ENCODE measurements at regions not wholly inside any gene's neighbourhood (a gene's known extent, or its start where the extent isn't known, plus 50 kb on each side); places are given as distances from the start of the nearest gene placed in this dataset.

GRCh38 chr7:46450886-46451285 is 529.8 kb upstream of the IGFBP3 start:
- H3K4me3 ChIP-seq = no peak overlapping the region
- H3K27me3 ChIP-seq (replicated peaks in 1 of 2; ENCODE audit: control insufficient read depth in 2 of 2, insufficient read depth in 2 of 2, low read length in 1 of 2) = no peaks in the 10 kb centered on the region
- no TSS peak for BruUV-seq (replicated peaks)
- POLR2A ChIA-PET = no interaction called here
- SMC1A ChIA-PET (ENCODE audit: uncharacterized antibody, unreplicated experiment) = interaction anchor here (0.8 kb wide), 1 partner anchor 14 kb away, joined by 3 read pairs; no protein-coding TSS in a partner anchor
- FAIRE-seq (no peak), DNase-seq (ENCODE audit: low read depth, low spot score) (no peak), ATAC-seq (no peak)
- intact Hi-C loops (cut with micrococcal nuclease; ENCODE audit: unreplicated experiment) (no loop called here), in situ Hi-C loops (cut with MboI) (no loop called here)
- H3K4me1 ChIP-seq (ENCODE audit: control insufficient read depth, insufficient read depth, low read length) = no peaks in the 10 kb centered on the region
- H3K36me3 ChIP-seq (ENCODE audit: control insufficient read depth in 2 of 2, insufficient read depth in 2 of 2, low read length in 1 of 2) = no peaks in the 10 kb centered on the region
- no peaks in the 10 kb centered on the region for H4K20me1 ChIP-seq (ENCODE audit: control insufficient read depth, insufficient read depth)
- H3K27ac ChIP-seq (ENCODE audit: control insufficient read depth, insufficient read depth) = no peak overlapping the region
- H3K79me2 ChIP-seq (ENCODE audit: control insufficient read depth, insufficient read depth, low read length) = no peaks in the 10 kb centered on the region
- no peaks in the 10 kb centered on the region for H3K9me3 ChIP-seq (replicated peaks; ENCODE audit: control insufficient read depth, insufficient read depth, low read length)
- CTCF ChIA-PET = no interaction called here
- TF ChIP-seq ASH2L (IDR thresholded peaks at IDR 0.05; ENCODE audit: borderline replicate concordance, low read depth) (no peak), BHLHE40 (IDR thresholded peaks at IDR 0.05; ENCODE audit: borderline replicate concordance in 1 of 2, low read depth in 2 of 2, low read length in 1 of 2) (no peak), BCL11A (IDR thresholded peaks at IDR 0.05; ENCODE audit: low read depth, low read length) (no peak), ZBTB40 (IDR thresholded peaks at IDR 0.05; ENCODE audit: borderline replicate concordance) (no peak), FOXK2 (IDR thresholded peaks at IDR 0.05) (no peak), PBX3 (IDR thresholded peaks at IDR 0.05; ENCODE audit: insufficient replicate concordance, low read depth, low read length) (no peak), RCOR1 (conservative IDR thresholded peaks at IDR 0.05; ENCODE audit: low read depth, low read length) (no peak), BMI1 (IDR thresholded peaks at IDR 0.05; ENCODE audit: borderline replicate concordance) (no peak)
- TF ChIP-seq, protein P1, sequence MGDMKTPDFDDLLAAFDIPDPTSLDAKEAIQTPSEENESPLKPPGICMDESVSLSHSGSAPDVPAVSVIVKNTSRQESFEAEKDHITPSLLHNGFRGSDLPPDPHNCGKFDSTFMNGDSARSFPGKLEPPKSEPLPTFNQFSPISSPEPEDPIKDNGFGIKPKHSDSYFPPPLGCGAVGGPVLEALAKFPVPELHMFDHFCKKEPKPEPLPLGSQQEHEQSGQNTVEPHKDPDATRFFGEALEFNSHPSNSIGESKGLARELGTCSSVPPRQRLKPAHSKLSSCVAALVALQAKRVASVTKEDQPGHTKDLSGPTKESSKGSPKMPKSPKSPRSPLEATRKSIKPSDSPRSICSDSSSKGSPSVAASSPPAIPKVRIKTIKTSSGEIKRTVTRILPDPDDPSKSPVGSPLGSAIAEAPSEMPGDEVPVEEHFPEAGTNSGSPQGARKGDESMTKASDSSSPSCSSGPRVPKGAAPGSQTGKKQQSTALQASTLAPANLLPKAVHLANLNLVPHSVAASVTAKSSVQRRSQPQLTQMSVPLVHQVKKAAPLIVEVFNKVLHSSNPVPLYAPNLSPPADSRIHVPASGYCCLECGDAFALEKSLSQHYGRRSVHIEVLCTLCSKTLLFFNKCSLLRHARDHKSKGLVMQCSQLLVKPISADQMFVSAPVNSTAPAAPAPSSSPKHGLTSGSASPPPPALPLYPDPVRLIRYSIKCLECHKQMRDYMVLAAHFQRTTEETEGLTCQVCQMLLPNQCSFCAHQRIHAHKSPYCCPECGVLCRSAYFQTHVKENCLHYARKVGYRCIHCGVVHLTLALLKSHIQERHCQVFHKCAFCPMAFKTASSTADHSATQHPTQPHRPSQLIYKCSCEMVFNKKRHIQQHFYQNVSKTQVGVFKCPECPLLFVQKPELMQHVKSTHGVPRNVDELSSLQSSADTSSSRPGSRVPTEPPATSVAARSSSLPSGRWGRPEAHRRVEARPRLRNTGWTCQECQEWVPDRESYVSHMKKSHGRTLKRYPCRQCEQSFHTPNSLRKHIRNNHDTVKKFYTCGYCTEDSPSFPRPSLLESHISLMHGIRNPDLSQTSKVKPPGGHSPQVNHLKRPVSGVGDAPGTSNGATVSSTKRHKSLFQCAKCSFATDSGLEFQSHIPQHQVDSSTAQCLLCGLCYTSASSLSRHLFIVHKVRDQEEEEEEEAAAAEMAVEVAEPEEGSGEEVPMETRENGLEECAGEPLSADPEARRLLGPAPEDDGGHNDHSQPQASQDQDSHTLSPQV (IDR thresholded peaks at IDR 0.05) = no peak
- H3K9ac ChIP-seq (ENCODE audit: control insufficient read depth, insufficient read depth, low read length) = no peak overlapping the region
- H3K4me2 ChIP-seq (ENCODE audit: control insufficient read depth, insufficient read depth) = no peak overlapping the region
- RAD21 ChIA-PET (ENCODE audit: unreplicated experiment) = no interaction called here
- no peak overlapping the region for H2AFZ ChIP-seq (ENCODE audit: control insufficient read depth, low read depth, low read length)
